GM10266 (cell line): ENCODE measurements at regions not wholly inside any gene's neighbourhood (a gene's known extent, or its start where the extent isn't known, plus 50 kb on each side); places are given as distances from the start of the nearest gene placed in this dataset.

Experiments used
- DNase-seq: peaks from one replicate; pipeline ENCODE4 v3.0.0; 2012; ENCODE audit errors: extremely low spot score
- CTCF ChIP-seq: IDR thresholded peaks from 2 replicates; pipeline ENCODE4 v1.5.1; 2012; ENCODE audit warnings: mild to moderate bottlenecking, low read depth; ENCODE audit not compliant: control insufficient read depth, insufficient read depth; ENCODE audit errors: missing control alignments

- no peak for DNase-seq
- TF ChIP-seq CTCF: no peak
Observed at GRCh38 chr14:30077946-30078345, 150.3 kb upstream of the PRKD1 start.

GRCh38 chr14:30078811-30079402 lies 151.3 kb upstream of the PRKD1 start:
- no peak for DNase-seq
- no peak for TF ChIP-seq CTCF

GRCh38 chr14:30082486-30082885 lies 154.8 kb upstream of the PRKD1 start:
- TF ChIP-seq CTCF: no peak
- no peak for DNase-seq

- no peak for TF ChIP-seq CTCF
- DNase-seq: no peak
Observed at GRCh38 chr14:30084811-30085210, 157.2 kb upstream of the PRKD1 start.

GRCh38 chr14:30085943-30086342 lies 158.3 kb upstream of the PRKD1 start:
- no peak for TF ChIP-seq CTCF
- no peak for DNase-seq

GRCh38 chr14:30088620-30089019 lies 161.0 kb upstream of the PRKD1 start:
- no peak for TF ChIP-seq CTCF
- DNase-seq: no peak

- no peak for TF ChIP-seq CTCF
- no peak for DNase-seq
Observed at GRCh38 chr14:30108975-30109700, 181.5 kb upstream of the PRKD1 start.
